D721Med (cell line): ENCODE measurements at regions not wholly inside any gene's neighbourhood (a gene's known extent, or its start where the extent isn't known, plus 50 kb on each side); places are given as distances from the start of the nearest gene placed in this dataset.

Source experiments
- DNase-seq: peaks from one replicate; pipeline ENCODE4 v3.0.0; 2011; ENCODE audit warnings: low spot score; ENCODE audit not compliant: insufficient read length
- FAIRE-seq: peaks from 2 replicates; lab custom pipeline; 2011; peaks lifted over from hg19 to GRCh38; lab: Jason Lieb, UNC
- CTCF ChIP-seq: IDR thresholded peaks from 2 replicates; pipeline ENCODE4 v1.5.1; 2012; ENCODE audit warnings: mild to moderate bottlenecking, control low read depth; ENCODE audit not compliant: insufficient read depth; ENCODE audit errors: missing control alignments

DNA sequence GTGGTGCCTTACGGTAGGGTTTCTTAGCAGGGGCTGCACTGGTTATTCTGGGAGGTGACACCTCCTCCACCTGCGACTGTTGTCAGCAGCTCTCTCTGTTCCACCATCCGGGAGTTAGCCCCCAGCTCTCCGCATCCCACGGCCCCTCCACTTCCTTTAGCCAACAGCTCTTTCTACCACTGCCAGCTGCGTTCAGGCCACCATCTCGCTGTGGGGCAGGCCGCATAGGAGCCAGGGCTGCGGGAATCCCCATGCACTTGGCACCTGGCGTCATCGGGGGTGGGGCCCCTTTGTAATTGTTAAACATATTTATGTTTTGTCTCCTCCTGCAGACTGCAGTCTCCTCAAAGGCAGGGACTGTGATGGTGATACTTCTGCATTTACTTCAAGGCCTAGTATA is 480.2 kb downstream of the SMARCA1 start:
- FAIRE-seq (no peak), DNase-seq (no peak)
- TF ChIP-seq CTCF: no peak

DNA sequence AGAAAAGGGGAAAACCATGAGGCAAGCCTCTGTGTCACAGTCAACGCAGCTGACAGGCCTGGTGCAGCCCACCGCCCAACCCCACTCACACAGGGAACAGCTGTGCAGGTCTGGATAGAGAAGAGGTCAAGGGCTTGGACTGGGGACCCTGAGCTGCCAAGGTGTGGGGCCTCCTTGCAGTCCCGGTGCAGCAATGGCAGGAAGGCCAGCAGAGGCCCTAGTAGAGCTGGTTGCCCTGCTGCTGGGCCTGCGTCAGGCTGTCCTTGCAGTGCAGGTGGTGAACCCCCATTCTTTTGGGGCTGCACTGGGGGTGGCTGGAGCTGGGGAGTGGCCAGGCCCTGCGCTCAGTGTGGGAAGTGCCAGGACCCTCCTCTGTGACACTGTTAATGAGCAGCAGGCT is 482.0 kb downstream of the SMARCA1 start:
- no peak for TF ChIP-seq CTCF
- FAIRE-seq: no peak
- DNase-seq: no peak

GRCh38 chrX:129040124-129040523 is 483.2 kb downstream of the SMARCA1 start:
- no peak for DNase-seq
- FAIRE-seq: no peak
- TF ChIP-seq CTCF: no peak

DNA sequence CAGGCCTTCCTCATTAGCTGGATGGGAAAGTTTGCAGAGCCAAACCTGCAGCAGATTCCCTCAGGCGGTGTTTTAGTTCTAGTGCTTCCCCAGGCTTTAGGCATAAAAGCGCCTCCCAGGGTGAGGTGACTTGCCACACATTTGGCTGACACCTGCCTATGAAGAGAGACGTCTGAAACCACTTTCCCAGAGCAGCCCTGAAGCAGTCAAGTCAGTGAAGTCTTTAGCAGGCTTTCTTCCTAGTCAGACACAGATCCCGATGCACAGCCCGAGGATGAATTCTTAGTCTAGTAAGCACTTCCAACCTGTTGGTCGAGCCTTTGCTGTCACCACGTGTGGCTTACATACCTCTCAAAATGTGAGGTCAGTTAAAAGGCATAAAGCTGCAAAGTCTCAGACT is 484.1 kb downstream of the SMARCA1 start:
- DNase-seq: no peak
- FAIRE-seq: no peak
- no peak for TF ChIP-seq CTCF

DNA sequence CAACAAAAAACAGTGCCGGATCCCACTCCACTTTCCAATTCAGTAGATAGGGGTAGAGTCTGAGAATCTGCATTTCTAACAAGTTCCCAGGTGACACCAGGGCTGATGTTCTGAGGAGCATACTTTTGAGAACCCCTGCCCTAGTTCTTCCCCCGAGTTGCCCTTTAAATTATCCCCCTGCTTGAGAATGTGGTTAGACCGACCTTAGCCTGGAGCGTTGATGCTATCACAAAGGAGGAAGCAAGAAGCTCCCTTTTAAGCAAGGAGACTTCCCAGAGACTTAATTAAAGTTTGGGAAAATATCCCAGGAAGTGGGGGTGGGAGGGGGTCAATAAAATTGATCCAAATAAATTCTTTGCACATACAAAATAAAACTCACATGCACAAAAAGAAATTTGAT is 485.9 kb downstream of the SMARCA1 start:
- no peak for TF ChIP-seq CTCF
- DNase-seq (no peak), FAIRE-seq (no peak)

- FAIRE-seq (no peak), DNase-seq (no peak)
- no peak for TF ChIP-seq CTCF
Measured at GRCh38 chrX:129035180-129035579, 488.1 kb downstream of the SMARCA1 start.

DNA sequence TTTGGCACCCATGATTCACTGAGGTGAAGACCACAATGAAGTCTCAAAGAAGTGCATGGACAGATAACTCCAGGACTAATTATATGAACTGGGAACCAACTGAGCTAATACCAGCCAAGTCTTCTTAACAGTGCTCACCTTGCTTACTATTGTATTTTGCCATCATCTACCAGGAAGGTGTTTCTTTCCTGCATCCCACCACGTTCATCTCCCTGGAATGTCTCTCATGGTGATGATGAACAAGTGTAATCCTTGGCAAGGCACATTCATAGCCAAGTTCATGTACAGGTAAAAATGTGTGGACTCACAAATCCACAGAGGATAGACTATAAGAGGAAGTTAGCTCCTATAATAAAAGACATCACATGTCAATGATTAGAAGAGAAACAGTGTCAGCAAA is 489.1 kb downstream of the SMARCA1 start:
- DNase-seq: no peak
- no peak for FAIRE-seq
- TF ChIP-seq CTCF: no peak
